ENCODE measurements at regions not wholly inside any gene's neighbourhood (a gene's known extent, or its start where the extent isn't known, plus 50 kb on each side); places are given as distances from the start of the nearest gene placed in this dataset.
A peak's percentile ranks its signal among the peaks of the same experiment; 100 is the strongest.
"Not testable (repeated sequence)": the region's sequence is repeated elsewhere in the genome, so short reads cannot be mapped to it uniquely, and the experiment has no call there.

DNA sequence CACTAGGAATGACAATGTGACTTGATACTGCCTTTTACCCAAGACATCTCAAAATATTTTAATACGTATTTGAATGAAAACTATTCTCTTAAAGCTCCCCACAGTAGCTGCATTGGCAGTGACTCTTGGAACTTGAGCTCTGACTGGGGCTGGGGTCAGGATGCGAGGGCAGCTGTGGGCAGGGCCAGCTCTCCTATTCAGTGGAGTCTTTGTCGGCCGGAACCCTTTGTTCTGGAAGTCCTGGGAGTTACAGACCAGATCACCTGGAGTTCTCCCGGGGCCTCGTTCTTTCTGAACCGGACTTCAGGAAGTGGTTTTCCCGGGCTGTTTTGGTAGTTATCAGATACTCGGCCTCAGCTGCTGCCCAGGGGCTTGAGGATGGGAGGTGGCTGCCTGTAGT lies 84.9 kb downstream of the NPIPB11 start:
- no peaks in the 10 kb centered on the region for H3K36me3 ChIP-seq
- no peak overlapping the region for H3K27ac ChIP-seq
- H3K4me1 ChIP-seq, result peaks cover 0 to 18% (median 0%) of the 10 kb centered on the region in 3 donors
- no peaks in the 10 kb centered on the region for H3K27me3 ChIP-seq
- DNase-seq, result no peak
- intact Hi-C loops (cut with DNase I), result no loop called here
- 60 to 93% methylated on average over 5 of the region's 9 CpGs for WGBS, 2 donors
- no peak overlapping the region for H3K4me3 ChIP-seq
- no peaks in the 10 kb centered on the region for H3K9me3 ChIP-seq
- TF ChIP-seq, protein P1, sequence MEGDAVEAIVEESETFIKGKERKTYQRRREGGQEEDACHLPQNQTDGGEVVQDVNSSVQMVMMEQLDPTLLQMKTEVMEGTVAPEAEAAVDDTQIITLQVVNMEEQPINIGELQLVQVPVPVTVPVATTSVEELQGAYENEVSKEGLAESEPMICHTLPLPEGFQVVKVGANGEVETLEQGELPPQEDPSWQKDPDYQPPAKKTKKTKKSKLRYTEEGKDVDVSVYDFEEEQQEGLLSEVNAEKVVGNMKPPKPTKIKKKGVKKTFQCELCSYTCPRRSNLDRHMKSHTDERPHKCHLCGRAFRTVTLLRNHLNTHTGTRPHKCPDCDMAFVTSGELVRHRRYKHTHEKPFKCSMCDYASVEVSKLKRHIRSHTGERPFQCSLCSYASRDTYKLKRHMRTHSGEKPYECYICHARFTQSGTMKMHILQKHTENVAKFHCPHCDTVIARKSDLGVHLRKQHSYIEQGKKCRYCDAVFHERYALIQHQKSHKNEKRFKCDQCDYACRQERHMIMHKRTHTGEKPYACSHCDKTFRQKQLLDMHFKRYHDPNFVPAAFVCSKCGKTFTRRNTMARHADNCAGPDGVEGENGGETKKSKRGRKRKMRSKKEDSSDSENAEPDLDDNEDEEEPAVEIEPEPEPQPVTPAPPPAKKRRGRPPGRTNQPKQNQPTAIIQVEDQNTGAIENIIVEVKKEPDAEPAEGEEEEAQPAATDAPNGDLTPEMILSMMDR (IDR thresholded peaks at IDR 0.05), result no peak
- TF ChIP-seq POLR2A (IDR thresholded peaks at IDR 0.05), result no peak

DNA sequence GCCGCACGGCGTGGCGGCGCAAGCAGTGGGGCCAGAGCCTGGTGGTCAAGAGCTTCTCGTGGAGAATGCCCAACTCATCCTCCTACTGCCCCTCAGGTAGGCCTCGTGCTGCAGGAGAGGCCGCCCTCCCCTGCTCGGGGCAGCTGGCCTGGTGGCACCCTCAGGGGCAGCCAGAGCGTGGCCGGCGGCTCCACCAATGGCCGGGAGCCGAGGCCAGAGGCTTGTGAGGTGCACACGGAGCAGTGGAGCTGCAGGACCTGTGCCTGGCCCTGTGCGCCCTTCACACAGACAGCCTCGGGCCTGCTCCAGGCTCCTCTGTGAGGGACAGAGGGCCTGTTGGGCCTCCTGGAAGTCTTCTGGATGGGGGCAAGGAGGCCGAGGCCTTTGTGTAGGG lies 85.5 kb downstream of the NPIPB11 start:
- no peaks in the 10 kb centered on the region for H3K36me3 ChIP-seq
- no peak overlapping the region for H3K4me3 ChIP-seq
- intact Hi-C loops (cut with DNase I), result no loop called here
- H3K9me3 ChIP-seq, result no peaks in the 10 kb centered on the region
- H3K4me1 ChIP-seq, result peaks cover 0 to 20% (median 0%) of the 10 kb centered on the region in 3 donors
- DNase-seq, result no peak
- TF ChIP-seq, protein P1 (IDR thresholded peaks at IDR 0.05), result no peak
- peak overlapping the region in 1 of 4 donors; percentile 29 for H3K27ac ChIP-seq
- no peaks in the 10 kb centered on the region for H3K27me3 ChIP-seq
- WGBS, 2 donors, result 100% methylated on average over 3 of the region's 18 CpGs; no CpG with 5 or more reads in 1 of the 2 donors

DNA sequence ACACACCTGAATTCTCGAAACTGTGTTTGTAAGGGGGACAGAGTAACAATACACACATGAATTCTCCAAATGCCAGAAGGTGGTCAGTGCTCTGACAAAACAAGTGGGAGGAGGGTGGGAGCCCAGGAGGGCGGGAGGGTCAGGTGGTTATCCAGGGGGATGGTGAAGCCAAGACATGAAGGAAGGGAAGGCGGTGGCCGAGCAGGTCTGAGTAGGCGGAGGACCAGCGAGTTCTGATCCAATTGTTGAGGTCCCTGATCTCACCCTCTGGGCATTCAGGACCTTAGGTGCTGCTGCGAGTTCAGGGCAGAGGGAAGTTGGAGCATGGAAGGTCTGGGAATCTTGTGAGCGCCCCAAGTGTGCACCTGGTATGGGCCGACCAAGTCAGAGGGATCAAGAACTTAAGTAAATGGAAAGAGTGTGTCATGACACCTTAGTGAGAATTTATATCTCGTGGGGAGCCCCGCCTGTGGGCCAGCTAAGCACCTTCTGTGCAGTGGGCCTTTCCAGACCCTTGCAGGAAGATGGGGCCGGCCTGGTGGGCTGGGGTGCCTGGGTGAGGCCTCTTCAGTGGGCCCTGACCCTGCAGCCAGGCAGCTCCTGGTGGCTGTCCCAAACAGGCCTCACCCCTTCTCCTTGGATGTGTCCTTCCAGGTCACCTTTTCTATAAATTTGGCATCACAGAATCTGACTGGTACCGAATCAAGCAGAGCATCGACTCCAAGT lies 86.1 kb downstream of the NPIPB11 start:
- TF ChIP-seq, protein P1 (IDR thresholded peaks at IDR 0.05), result no peak
- no peak for TF ChIP-seq POLR2A (IDR thresholded peaks at IDR 0.05)
- no peaks in the 10 kb centered on the region for H3K27me3 ChIP-seq
- DNase-seq, result no peak
- no peaks in the 10 kb centered on the region for H3K36me3 ChIP-seq
- H3K27ac ChIP-seq, result no peak overlapping the region
- peaks cover 0 to 23% (median 0%) of the 10 kb centered on the region in 3 donors for H3K4me1 ChIP-seq
- H3K9me3 ChIP-seq, result no peaks in the 10 kb centered on the region
- no peak overlapping the region for H3K4me3 ChIP-seq
- intact Hi-C loops (cut with DNase I), result no loop called here
- 85 to 91% methylated on average over 11 to 12 of the region's 14 CpGs for WGBS, 2 donors

DNA sequence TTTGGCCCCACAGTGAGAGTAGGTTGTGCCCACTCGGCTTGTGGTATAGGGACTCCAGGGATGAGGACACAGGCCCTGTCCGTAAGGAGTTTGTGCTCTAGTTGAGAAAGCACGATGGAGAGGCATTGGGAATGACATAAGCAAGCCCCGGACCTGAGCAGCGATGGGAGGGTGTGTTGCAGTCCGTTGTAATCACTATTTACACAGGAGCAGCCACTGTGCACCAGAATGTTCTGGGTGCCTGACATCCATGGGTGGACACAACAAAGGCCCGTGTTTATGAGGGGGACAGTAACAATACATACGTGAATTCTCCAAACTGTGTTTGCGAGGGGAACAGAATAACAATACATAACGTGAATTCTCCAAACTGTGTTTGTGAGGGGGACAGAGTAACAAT lies 86.8 kb downstream of the NPIPB11 start:
- Histone ChIP-seq H3K27ac (no peak overlapping the region), H3K36me3 (no peaks in the 10 kb centered on the region), H3K27me3 (no peaks in the 10 kb centered on the region), H3K9me3 (no peaks in the 10 kb centered on the region), H3K4me3 (no peak overlapping the region), H3K4me1 (peaks cover 0 to 23% (median 0%) of the 10 kb centered on the region in 3 donors)
- intact Hi-C loops (cut with DNase I), result no loop called here
- no peak for DNase-seq
- WGBS, 2 donors, result 83 to 87% methylated on average over 8 to 10 of the region's 10 CpGs
- no peak for TF ChIP-seq POLR2A (IDR thresholded peaks at IDR 0.05)
- TF ChIP-seq, protein P1 (IDR thresholded peaks at IDR 0.05), result no peak

DNA sequence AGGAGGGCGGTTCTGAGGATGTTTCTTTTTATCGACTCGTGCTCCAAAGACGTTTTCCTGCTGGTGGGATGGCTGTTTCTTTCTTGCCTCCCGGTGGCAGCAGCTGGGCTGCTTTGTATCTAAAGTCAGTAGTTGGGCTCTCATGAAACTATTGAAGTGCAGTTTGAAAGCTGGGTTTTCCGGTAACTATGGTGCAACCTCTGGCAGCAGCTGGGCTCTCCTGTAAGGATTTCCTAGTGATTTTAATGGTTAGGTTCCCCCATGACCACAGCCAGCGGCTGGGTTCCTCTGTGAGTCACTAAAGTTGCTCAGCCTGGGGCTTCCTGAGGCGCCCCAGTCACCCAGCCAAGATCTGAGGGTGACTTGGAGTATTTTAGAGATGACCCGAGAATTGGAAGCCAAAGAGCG lies 87.9 kb downstream of the NPIPB11 start:
- DNase-seq; intact Hi-C loops (cut with DNase I); H3K4me3 ChIP-seq; H3K36me3 ChIP-seq; H3K9me3 ChIP-seq; H3K27me3 ChIP-seq: not testable (repeated sequence)
- peak overlapping the region in 1 of 4 donors; percentile 21 for H3K27ac ChIP-seq
- WGBS, 2 donors, result 35% methylated on average over 7 to 8 of the region's 10 CpGs
- H3K4me1 ChIP-seq, result peaks cover 0 to 23% (median 0%) of the 10 kb centered on the region in 3 donors

Measured in esophagus squamous epithelium (tissue), 5 donors.